LHCN-M2 (cell line): ENCODE measurements at regions not wholly inside any gene's neighbourhood (a gene's known extent, or its start where the extent isn't known, plus 50 kb on each side); places are given as distances from the start of the nearest gene placed in this dataset.
A peak's percentile ranks its signal among the peaks of the same experiment; 100 is the strongest.

ENCODE experiments used
- DNase-seq: peaks from one replicate; pipeline ENCODE4 v3.0.0-alpha.2; 2012; ENCODE audit warnings: low read depth

GRCh38 chr2:19458427-19459003 is 100.1 kb upstream of the OSR1 start:
- DNase-seq = no peak

GRCh38 chr2:19457809-19458208 is 99.4 kb upstream of the OSR1 start:
- no peak for DNase-seq

- no peak for DNase-seq
These were observed 98.4 kb upstream of the OSR1 start for GRCh38 chr2:19456705-19457309.

- no peak for DNase-seq
These were observed 95.7 kb upstream of the OSR1 start for GRCh38 chr2:19454125-19454524.

GRCh38 chr2:19442731-19443130 is 84.3 kb upstream of the OSR1 start:
- no peak for DNase-seq

- DNase-seq = no peak
These were observed 80.7 kb upstream of the OSR1 start for GRCh38 chr2:19439081-19439480.

- DNase-seq = no peak
These were observed 77.4 kb upstream of the OSR1 start for GRCh38 chr2:19435815-19436214.

- DNase-seq = no peak
These were observed 76.0 kb upstream of the OSR1 start for GRCh38 chr2:19434413-19434812.

GRCh38 chr2:19426941-19427340 is 68.5 kb upstream of the OSR1 start:
- DNase-seq = no peak

- DNase-seq = no peak
These were observed 67.7 kb upstream of the OSR1 start for GRCh38 chr2:19426144-19426543.

GRCh38 chr2:19425419-19425818 is 67.0 kb upstream of the OSR1 start:
- peak; percentile 36 for DNase-seq

- DNase-seq = peak; percentile 36
These were observed 60.9 kb upstream of the OSR1 start for GRCh38 chr2:19419211-19419880.

- DNase-seq = no peak
These were observed 58.6 kb upstream of the OSR1 start for GRCh38 chr2:19416784-19417684.

- no peak for DNase-seq
These were observed 57.7 kb upstream of the OSR1 start for GRCh38 chr2:19416083-19416482.

GRCh38 chr2:19409046-19409445 is 50.6 kb upstream of the OSR1 start:
- DNase-seq = no peak

- DNase-seq = no peak
These were observed 50.2 kb upstream of the OSR1 start for GRCh38 chr2:19408592-19408991.
